ENCODE measurements at regions not wholly inside any gene's neighbourhood (a gene's known extent, or its start where the extent isn't known, plus 50 kb on each side); places are given as distances from the start of the nearest gene placed in this dataset.

DNA sequence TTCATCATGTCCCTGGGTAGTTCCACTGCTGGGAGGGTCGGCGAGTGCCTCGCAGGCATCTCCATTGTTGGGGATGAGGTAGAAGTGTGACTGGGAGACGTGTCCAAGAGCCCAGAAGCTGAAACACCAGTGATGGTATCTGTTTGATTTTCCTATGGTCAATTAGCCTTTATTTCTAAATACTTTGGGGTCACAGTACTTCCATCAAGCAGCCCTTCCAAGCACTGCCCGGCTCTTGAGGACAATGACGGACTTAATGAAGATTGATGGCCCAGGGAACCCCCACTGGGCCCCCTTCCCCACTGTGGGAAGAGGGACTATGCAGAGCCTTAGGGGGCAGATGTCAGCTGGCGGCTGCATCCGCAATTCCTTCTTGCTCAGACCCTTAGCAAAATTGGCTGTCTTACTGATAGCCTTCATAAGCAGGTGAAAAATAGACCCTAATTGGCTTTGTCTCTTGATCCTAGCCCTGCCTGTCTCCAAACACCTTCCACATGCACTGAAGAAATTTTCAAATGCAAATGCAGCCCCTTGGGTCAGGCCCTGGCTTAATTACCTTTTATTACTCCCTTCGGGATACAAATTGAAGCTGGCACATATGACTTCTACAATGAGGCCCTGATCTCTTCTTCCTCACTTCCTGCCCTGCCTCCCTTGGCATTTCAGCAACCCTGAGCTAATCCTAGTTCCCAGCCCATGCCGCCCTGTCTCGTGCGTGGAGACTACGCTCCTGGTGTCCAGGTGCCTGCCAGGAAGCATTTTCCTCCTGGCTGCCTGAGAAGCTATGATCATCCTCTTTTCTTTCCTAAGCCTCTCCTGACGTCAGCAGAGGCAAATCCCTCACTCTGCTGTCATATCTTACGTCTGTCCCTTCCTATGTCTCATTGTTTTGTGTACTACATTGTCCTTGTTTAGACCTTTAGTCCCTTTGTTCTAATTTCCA is 124.5 kb upstream of the GDF10 start:
- Histone ChIP-seq H4K20me1 (ENCODE audit: insufficient read depth, low read length) (no peaks in the 10 kb centered on the region), H3K27ac (ENCODE audit: low read length) (no peak overlapping the region), H3K4me3 (ENCODE audit: low read length) (no peak overlapping the region), H3F3A (ENCODE audit: insufficient read depth, low read length) (no peaks in the 10 kb centered on the region), H3K9me3 (replicated peaks; ENCODE audit: insufficient read depth, low read length) (no peaks in the 10 kb centered on the region), H3K27me3 (replicated peaks; ENCODE audit: insufficient read depth, low read length) (no peaks in the 10 kb centered on the region), H3K9me2 (replicated peaks; ENCODE audit: insufficient read depth, low read length) (no peaks in the 10 kb centered on the region), H3K36me3 (replicated peaks; ENCODE audit: insufficient read depth, low read length) (no peaks in the 10 kb centered on the region), H3K4me1 (ENCODE audit: low read length) (no peaks in the 10 kb centered on the region), H2AFZ (ENCODE audit: low read length) (no peak overlapping the region), H3K9ac (ENCODE audit: low read length) (no peak overlapping the region), H3K79me2 (ENCODE audit: low read length) (no peaks in the 10 kb centered on the region), H3K4me2 (ENCODE audit: low read depth, low read length) (no peak overlapping the region)
- DNase-seq = no peak
- TF ChIP-seq EZH2 (optimal IDR thresholded peaks at IDR 0.05; ENCODE audit: low read depth, low read length) (no peak), EZH2phosphoT487 (IDR thresholded peaks at IDR 0.05; ENCODE audit: low read length) (no peak), CTCF (IDR thresholded peaks at IDR 0.05; ENCODE audit: low read length) (no peak)

DNA sequence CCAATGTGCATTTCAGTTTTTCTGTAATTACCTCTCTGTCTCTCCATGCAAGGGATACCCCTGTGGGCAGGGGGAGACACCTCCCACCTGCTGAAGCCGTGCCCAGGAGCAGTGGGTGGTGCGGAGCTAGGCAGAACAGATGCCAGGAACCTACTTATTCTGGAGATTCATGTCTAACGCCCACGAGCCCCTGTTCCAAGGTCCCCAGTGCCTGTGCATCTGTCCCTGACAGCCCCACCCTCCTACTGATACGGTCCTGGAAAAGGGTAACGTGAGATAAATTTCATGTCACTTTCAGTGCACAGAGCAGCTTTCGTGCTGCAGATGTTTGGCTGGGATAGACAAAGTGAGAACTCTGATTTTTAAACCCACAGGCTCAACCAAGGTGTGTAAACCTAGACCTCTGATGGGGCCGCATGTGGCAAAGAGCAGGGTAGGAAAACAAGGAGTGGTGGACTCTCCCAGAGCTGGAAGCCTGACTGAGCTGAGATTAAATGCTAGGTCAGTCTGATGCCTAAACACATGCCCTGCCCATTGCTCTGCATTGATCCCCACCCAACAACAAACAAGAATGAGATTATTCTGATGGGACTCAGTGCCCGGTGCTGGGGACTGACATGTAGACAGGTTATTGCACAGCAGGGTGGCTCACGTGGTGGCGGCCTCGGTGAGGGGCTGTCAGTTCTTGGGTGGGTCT is 123.6 kb upstream of the GDF10 start:
- Histone ChIP-seq H3K27me3 (replicated peaks; ENCODE audit: insufficient read depth, low read length) (no peaks in the 10 kb centered on the region), H3K9me2 (replicated peaks; ENCODE audit: insufficient read depth, low read length) (no peaks in the 10 kb centered on the region), H3K4me1 (ENCODE audit: low read length) (no peaks in the 10 kb centered on the region), H3K36me3 (replicated peaks; ENCODE audit: insufficient read depth, low read length) (no peaks in the 10 kb centered on the region), H3K9ac (ENCODE audit: low read length) (no peak overlapping the region), H3K4me2 (ENCODE audit: low read depth, low read length) (no peak overlapping the region), H4K20me1 (ENCODE audit: insufficient read depth, low read length) (no peaks in the 10 kb centered on the region), H2AFZ (ENCODE audit: low read length) (no peak overlapping the region), H3K9me3 (replicated peaks; ENCODE audit: insufficient read depth, low read length) (no peaks in the 10 kb centered on the region), H3K27ac (ENCODE audit: low read length) (no peak overlapping the region), H3K4me3 (ENCODE audit: low read length) (no peak overlapping the region), H3F3A (ENCODE audit: insufficient read depth, low read length) (no peaks in the 10 kb centered on the region), H3K79me2 (ENCODE audit: low read length) (no peaks in the 10 kb centered on the region)
- DNase-seq = no peak
- no peak for TF ChIP-seq CTCF (IDR thresholded peaks at IDR 0.05; ENCODE audit: low read length)
- TF ChIP-seq EZH2phosphoT487 (IDR thresholded peaks at IDR 0.05; ENCODE audit: low read length) = no peak
- no peak for TF ChIP-seq EZH2 (optimal IDR thresholded peaks at IDR 0.05; ENCODE audit: low read depth, low read length)

- no peak overlapping the region for H2AFZ ChIP-seq (ENCODE audit: low read length)
- H3K4me1 ChIP-seq (ENCODE audit: low read length) = no peaks in the 10 kb centered on the region
- H3K4me2 ChIP-seq (ENCODE audit: low read depth, low read length) = no peak overlapping the region
- no peaks in the 10 kb centered on the region for H3K9me3 ChIP-seq (replicated peaks; ENCODE audit: insufficient read depth, low read length)
- DNase-seq = no peak
- H3K27me3 ChIP-seq (replicated peaks; ENCODE audit: insufficient read depth, low read length) = no peaks in the 10 kb centered on the region
- TF ChIP-seq CTCF (IDR thresholded peaks at IDR 0.05; ENCODE audit: low read length) (no peak), EZH2 (optimal IDR thresholded peaks at IDR 0.05; ENCODE audit: low read depth, low read length) (no peak)
- H4K20me1 ChIP-seq (ENCODE audit: insufficient read depth, low read length) = no peaks in the 10 kb centered on the region
- no peak overlapping the region for H3K27ac ChIP-seq (ENCODE audit: low read length)
- H3K9me2 ChIP-seq (replicated peaks; ENCODE audit: insufficient read depth, low read length) = no peaks in the 10 kb centered on the region
- H3K4me3 ChIP-seq (ENCODE audit: low read length) = no peak overlapping the region
- no peaks in the 10 kb centered on the region for H3F3A ChIP-seq (ENCODE audit: insufficient read depth, low read length)
- H3K79me2 ChIP-seq (ENCODE audit: low read length) = no peaks in the 10 kb centered on the region
- no peak overlapping the region for H3K9ac ChIP-seq (ENCODE audit: low read length)
- no peaks in the 10 kb centered on the region for H3K36me3 ChIP-seq (replicated peaks; ENCODE audit: insufficient read depth, low read length)
Measured at GRCh38 chr10:47176903-47177868, 122.8 kb upstream of the GDF10 start.
